Liver (tissue), 8 donors: ENCODE measurements at regions not wholly inside any gene's neighbourhood (a gene's known extent, or its start where the extent isn't known, plus 50 kb on each side); places are given as distances from the start of the nearest gene placed in this dataset.

Experiments used
- DNase-seq: peaks from one replicate; pipeline ENCODE4 v3.0.0-alpha.2; 2017; ENCODE audit warnings: low spot score
- H3K27ac ChIP-seq, 2 donors: one replicate each; pipeline ENCODE4 v1.7.0; 2013; ENCODE audit warnings: inconsistent platforms in 2 of 2, low read length in 2 of 2, control low read depth in 1 of 2, low read depth in 1 of 2, mild to moderate bottlenecking in 1 of 2
- H3K27me3 ChIP-seq, 4 donors: one replicate each; pipeline versions ENCODE4 v1.6.1 to v1.7.0; 2013; ENCODE audit warnings: low read length in 3 of 4, inconsistent platforms in 1 of 4, mild to moderate bottlenecking in 1 of 4, moderate library complexity in 1 of 4; ENCODE audit not compliant: control insufficient read depth in 4 of 4, insufficient read depth in 4 of 4
- H3K36me3 ChIP-seq, 4 donors: one replicate each; pipeline versions ENCODE4 v1.6.1 to v1.7.0; 2013; ENCODE audit warnings: low read length in 3 of 4, mild to moderate bottlenecking in 3 of 4, low read depth in 1 of 4, moderate library complexity in 1 of 4; ENCODE audit not compliant: control insufficient read depth in 4 of 4, insufficient read depth in 3 of 4
- H3K4me1 ChIP-seq, 4 donors: one replicate each; pipeline versions ENCODE4 v1.6.1 to v1.7.0; 2013; ENCODE audit warnings: low read length in 3 of 4, mild to moderate bottlenecking in 3 of 4, moderate library complexity in 1 of 4; ENCODE audit not compliant: control insufficient read depth in 4 of 4, insufficient read depth in 4 of 4
- H3K4me3 ChIP-seq, 3 donors: one replicate each; pipeline versions ENCODE4 v1.6.1 to v1.7.0; 2013; ENCODE audit warnings: low read length in 3 of 3, control low read depth in 1 of 3, low read depth in 1 of 3, mild to moderate bottlenecking in 1 of 3
- H3K9ac ChIP-seq, 2 donors: one replicate each; pipeline ENCODE4 v1.7.0; 2013; ENCODE audit warnings: low read length in 2 of 2, mild to moderate bottlenecking in 2 of 2, moderate library complexity in 2 of 2, control low read depth in 1 of 2, low read depth in 1 of 2
- H3K9me3 ChIP-seq, 4 donors: one replicate each; pipeline versions ENCODE4 v1.6.1 to v1.7.0; 2013; ENCODE audit warnings: low read length in 3 of 4; ENCODE audit not compliant: control insufficient read depth in 4 of 4
- ATF3 ChIP-seq: IDR thresholded peaks from 2 replicates; pipeline ENCODE4 v1.6.1; 2016; ENCODE audit warnings: antibody characterized with exemption
- CTCF ChIP-seq: fragments of 150-350 bp; IDR thresholded peaks from 2 replicates; pipeline ENCODE4 v1.5.1; 2017; ENCODE audit warnings: improper control_type of control experiment, low read depth, low read length; ENCODE audit not compliant: missing input control
- EGR1 ChIP-seq, 2 donors: IDR thresholded peaks; 2 replicates each; pipeline ENCODE4 v1.6.1; 2016 to 2018; ENCODE audit warnings: antibody characterized with exemption in 2 of 2, low read depth in 2 of 2
- FOXA1 ChIP-seq: IDR thresholded peaks from 2 replicates; pipeline ENCODE4 v1.6.1; 2016; ENCODE audit warnings: antibody characterized with exemption
- FOXA2 ChIP-seq: IDR thresholded peaks from 2 replicates; pipeline ENCODE4 v1.6.1; 2016; ENCODE audit warnings: antibody characterized with exemption
- GABPA ChIP-seq, 2 donors: IDR thresholded peaks in 1 of 2; conservative IDR thresholded peaks in 1 of 2; 2 replicates each; pipeline ENCODE4 v1.6.1; 2016; ENCODE audit warnings: antibody characterized with exemption in 2 of 2, mild to moderate bottlenecking in 1 of 2, moderate library complexity in 1 of 2
- HNF4A ChIP-seq, 2 donors: conservative IDR thresholded peaks; 2 replicates each; pipeline ENCODE4 v1.6.1; 2016; ENCODE audit warnings: antibody characterized with exemption in 2 of 2, mild to moderate bottlenecking in 2 of 2
- HNF4G ChIP-seq: IDR thresholded peaks from 2 replicates; pipeline ENCODE4 v1.6.1; 2016; ENCODE audit warnings: antibody characterized with exemption
- JUND ChIP-seq, 2 donors: IDR thresholded peaks; 2 replicates each; pipeline ENCODE4 v1.6.1; 2016; ENCODE audit warnings: antibody characterized with exemption in 2 of 2
- MAX ChIP-seq: IDR thresholded peaks from 2 replicates; pipeline ENCODE4 v1.6.1; 2016; ENCODE audit warnings: antibody characterized with exemption
- NR2F2 ChIP-seq: IDR thresholded peaks from 2 replicates; pipeline ENCODE4 v1.6.1; 2016; ENCODE audit warnings: antibody characterized with exemption
- RAD21 ChIP-seq, 2 donors: IDR thresholded peaks; 2 replicates each; pipeline ENCODE4 v1.6.1; 2016; ENCODE audit warnings: antibody characterized with exemption in 2 of 2, mild to moderate bottlenecking in 2 of 2
- REST ChIP-seq: IDR thresholded peaks from 2 replicates; pipeline ENCODE4 v1.6.1; 2016; ENCODE audit warnings: antibody characterized with exemption, mild to moderate bottlenecking
- RXRA ChIP-seq, 2 donors: IDR thresholded peaks; 2 replicates each; pipeline ENCODE4 v1.6.1; 2017 to 2018; ENCODE audit warnings: antibody characterized with exemption in 2 of 2, mild to moderate bottlenecking in 1 of 2
- SP1 ChIP-seq: IDR thresholded peaks from 2 replicates; pipeline ENCODE4 v1.6.1; 2018; ENCODE audit warnings: antibody characterized with exemption, mild to moderate bottlenecking
- TAF1 ChIP-seq: conservative IDR thresholded peaks from 2 replicates; pipeline ENCODE4 v1.6.1; 2016; ENCODE audit warnings: antibody characterized with exemption, mild to moderate bottlenecking
- YY1 ChIP-seq: IDR thresholded peaks from 2 replicates; pipeline ENCODE4 v1.6.1; 2016; ENCODE audit warnings: antibody characterized with exemption, mild to moderate bottlenecking
- ZBTB33 ChIP-seq: IDR thresholded peaks from 2 replicates; pipeline ENCODE4 v1.6.1; 2016; ENCODE audit warnings: antibody characterized with exemption
- WGBS: extraction: QIAGEN DNeasy Blood & Tissue Kit; methylation state at CpG from one replicate; pipeline ENCODE4 v1.1.7; 2013; 5-methylcytosine and 5-hydroxymethylcytosine counted together
- donor health status: healthy.
- donor health status: healthy.
- donor health status: healthy.
- donor health status: healthy.
- donor health status: healthy.

- TF ChIP-seq NR2F2, result no peak
- TF ChIP-seq JUND (IDR thresholded peaks at IDR 0.05), result no peak
- TF ChIP-seq REST, result no peak
- TF ChIP-seq SP1, result no peak
- no peak for TF ChIP-seq ZBTB33
- no peaks in the 10 kb centered on the region for H3K4me1 ChIP-seq
- no peak overlapping the region for H3K4me3 ChIP-seq
- no peak for DNase-seq
- no peak overlapping the region for H3K9ac ChIP-seq
- WGBS, result 84% methylated on average over 5 of the region's 5 CpGs
- no peaks in the 10 kb centered on the region for H3K36me3 ChIP-seq
- H3K27me3 ChIP-seq, result no peaks in the 10 kb centered on the region
- peaks cover 0 to 4% (median 0%) of the 10 kb centered on the region in 4 donors for H3K9me3 ChIP-seq
- H3K27ac ChIP-seq, result no peak overlapping the region
Observed at GRCh38 chr12:131543040-131543439, 167.8 kb upstream of the SFSWAP start.

- Histone ChIP-seq H3K4me3 (no peak overlapping the region), H3K9me3 (peaks cover 0 to 4% (median 0%) of the 10 kb centered on the region in 4 donors), H3K9ac (no peak overlapping the region), H3K4me1 (no peaks in the 10 kb centered on the region), H3K27me3 (no peaks in the 10 kb centered on the region), H3K27ac (no peak overlapping the region), H3K36me3 (no peaks in the 10 kb centered on the region)
- DNase-seq, result no peak
- 59% methylated on average over 6 of the region's 6 CpGs for WGBS
- no peak for TF ChIP-seq FOXA2
- no peak for TF ChIP-seq JUND (IDR thresholded peaks at IDR 0.05)
Observed at GRCh38 chr12:131547555-131547954, 163.3 kb upstream of the SFSWAP start.

GRCh38 chr12:131550121-131550520 lies 160.8 kb upstream of the SFSWAP start:
- Histone ChIP-seq H3K4me3 (no peak overlapping the region), H3K9ac (no peak overlapping the region), H3K27me3 (peaks cover 0 to 4% (median 0%) of the 10 kb centered on the region in 4 donors), H3K9me3 (no peaks in the 10 kb centered on the region), H3K36me3 (no peaks in the 10 kb centered on the region), H3K4me1 (no peaks in the 10 kb centered on the region), H3K27ac (no peak overlapping the region)
- 73% methylated on average over 5 of the region's 5 CpGs for WGBS
- DNase-seq, result no peak
- no peak for TF ChIP-seq CTCF
- TF ChIP-seq HNF4G, result no peak
- TF ChIP-seq RXRA (IDR thresholded peaks at IDR 0.05), result no peak
- no peak for TF ChIP-seq YY1
- TF ChIP-seq REST, result no peak
- TF ChIP-seq EGR1 (IDR thresholded peaks at IDR 0.05; ENCODE audit: low read depth in 2 of 2), result no peak
- no peak for TF ChIP-seq RAD21 (IDR thresholded peaks at IDR 0.05)
- no peak for TF ChIP-seq TAF1
- TF ChIP-seq NR2F2, result no peak
- TF ChIP-seq FOXA2, result no peak
- TF ChIP-seq ATF3, result no peak
- no peak for TF ChIP-seq MAX
- no peak for TF ChIP-seq FOXA1
- TF ChIP-seq GABPA (IDR thresholded peaks at IDR 0.05 in 1 of 2, conservative IDR thresholded peaks at IDR 0.05 in 1 of 2), result no peak
- no peak for TF ChIP-seq HNF4A (conservative IDR thresholded peaks at IDR 0.05)
- TF ChIP-seq SP1, result no peak
- no peak for TF ChIP-seq JUND (IDR thresholded peaks at IDR 0.05)
